Stimulated activated CD4-positive, alpha-beta T cell treated with anti-CD3 and anti-CD28 coated beads, Interleukin-1b, Interleukin-23, amount 100 ng/mL, for 48 hours (primary cell): ENCODE measurements at regions not wholly inside any gene's neighbourhood (a gene's known extent, or its start where the extent isn't known, plus 50 kb on each side); places are given as distances from the start of the nearest gene placed in this dataset.

ENCODE experiments used
- DNase-seq: peaks from one replicate; pipeline ENCODE4 v3.0.0-alpha.2; 2020

DNA sequence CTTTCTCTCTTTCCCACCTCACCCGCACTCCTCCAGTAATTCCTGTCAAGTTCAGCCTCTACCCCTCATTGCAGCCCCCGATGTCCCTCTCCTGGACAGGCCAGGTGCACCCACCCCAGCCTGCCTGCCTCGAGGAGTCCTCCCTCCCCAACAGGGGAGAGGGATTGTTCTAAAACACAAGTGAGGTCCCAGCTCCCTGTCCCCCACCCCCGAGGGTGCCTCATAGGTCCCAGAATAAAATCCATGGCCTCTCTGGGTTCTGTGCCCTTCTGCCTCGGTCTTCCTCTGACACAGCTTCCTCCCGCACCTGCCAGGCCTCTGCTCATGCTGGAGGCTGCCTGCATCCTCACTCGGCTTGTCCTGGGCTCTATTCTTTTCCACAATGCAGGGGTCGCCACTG, 720.1 kb downstream of the BRD1 start:
- no peak for DNase-seq

DNA sequence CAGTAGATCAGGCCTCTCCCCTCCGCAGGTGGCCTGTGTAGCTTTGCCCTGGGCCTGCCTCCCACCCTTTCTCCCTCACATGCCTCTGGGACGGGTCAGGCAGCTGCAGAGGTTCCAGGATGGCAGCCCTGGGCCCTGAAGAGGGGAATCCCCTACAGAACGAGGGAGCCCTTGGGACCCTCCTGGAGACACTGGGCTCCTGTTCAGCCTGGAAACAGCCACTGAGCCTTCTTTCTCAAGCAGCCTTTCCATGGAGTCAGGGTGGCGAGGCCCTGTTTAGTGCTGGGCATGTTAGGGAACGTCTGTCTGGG, 720.9 kb downstream of the BRD1 start:
- DNase-seq: no peak

DNA sequence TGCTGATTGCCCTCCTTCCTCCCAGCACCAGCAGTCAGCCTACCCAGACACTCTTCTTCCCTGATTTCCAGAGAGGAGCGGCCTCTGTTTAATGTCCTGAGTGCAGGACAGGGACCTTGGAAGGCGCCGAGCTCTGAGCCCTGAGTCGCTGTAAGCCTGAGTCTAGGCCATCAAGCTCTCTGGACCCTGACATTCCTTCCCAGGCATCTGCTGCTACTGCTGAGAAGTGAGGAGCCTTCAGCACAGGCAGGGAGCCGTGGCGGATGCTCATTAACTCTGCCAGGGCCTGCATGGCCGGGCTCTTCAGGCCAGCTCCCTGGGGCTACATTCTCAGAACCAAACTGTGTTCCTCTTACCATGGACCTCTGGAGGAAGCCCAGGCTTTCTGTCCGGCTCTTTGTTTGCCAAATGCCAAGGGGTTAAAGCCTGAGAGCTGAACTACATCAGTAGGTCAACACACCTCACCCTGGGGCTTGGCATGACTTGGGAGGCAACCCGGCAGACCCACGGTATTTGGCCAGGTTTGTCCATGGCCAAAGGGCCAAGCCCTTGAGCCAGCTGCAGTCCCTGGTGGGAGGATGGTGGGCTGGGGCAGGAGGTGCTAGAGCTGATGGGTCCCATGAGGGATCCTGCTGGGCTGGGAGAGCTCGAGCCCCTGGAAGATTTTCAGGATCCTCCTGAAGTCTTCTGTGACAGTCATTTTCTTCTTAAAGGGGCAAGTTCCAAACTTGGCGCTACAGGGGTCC, 721.4 kb downstream of the BRD1 start:
- no peak for DNase-seq

DNA sequence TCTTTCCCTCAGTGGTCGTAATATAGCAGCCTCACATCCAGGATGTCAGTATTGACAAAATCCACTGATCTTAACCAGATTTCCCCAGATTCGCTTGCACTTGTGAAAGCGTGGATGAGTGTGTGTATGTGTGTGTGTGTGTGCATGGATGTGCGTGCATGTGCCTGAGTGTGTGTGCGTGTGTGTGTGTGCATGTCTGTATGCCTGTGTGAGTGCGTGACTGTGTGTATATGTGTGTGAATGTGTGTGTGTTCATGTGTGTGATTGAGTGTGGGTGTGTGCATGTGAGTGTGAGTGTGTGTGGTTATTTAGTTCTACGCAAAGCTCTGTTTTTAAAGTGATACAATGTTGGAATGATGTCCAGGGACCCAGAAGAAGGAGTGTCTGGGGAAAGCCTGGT, 723.2 kb downstream of the BRD1 start:
- DNase-seq: no peak

DNA sequence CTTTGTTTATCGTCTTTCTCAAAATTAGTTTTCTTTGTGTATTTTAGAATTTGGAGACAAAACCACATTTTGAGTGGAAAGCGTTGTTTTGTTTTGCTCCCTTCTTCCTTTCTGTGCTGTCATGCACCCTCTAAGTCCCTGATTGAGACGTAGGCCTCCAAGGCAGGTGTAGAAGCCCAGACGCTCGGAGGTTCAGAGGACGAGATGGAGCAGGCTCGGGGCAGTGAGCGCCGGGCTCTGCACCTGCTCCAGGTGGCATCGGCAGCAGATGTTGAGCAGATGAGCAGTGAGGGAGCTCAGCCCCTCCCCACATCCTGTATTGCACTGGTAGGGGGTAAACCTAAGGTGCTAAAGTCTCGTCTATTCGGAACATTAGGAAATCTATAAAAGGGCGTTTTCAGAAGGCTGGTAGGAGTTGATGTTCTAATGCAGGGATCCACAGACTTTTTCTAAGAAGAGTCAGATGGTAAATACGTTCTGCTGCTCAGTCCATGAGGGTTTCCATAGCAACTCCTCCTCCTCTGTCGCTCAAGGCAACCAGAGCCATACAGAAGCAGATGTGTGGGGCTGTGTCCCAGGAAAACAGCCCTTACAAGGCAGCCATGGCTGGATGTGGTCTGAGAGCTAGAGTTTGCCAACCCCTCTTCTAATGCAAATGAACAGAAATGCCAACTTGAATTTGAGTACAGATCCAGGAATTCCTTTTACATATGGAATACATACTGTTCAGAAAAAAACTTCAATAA, 724.2 kb downstream of the BRD1 start:
- no peak for DNase-seq

DNA sequence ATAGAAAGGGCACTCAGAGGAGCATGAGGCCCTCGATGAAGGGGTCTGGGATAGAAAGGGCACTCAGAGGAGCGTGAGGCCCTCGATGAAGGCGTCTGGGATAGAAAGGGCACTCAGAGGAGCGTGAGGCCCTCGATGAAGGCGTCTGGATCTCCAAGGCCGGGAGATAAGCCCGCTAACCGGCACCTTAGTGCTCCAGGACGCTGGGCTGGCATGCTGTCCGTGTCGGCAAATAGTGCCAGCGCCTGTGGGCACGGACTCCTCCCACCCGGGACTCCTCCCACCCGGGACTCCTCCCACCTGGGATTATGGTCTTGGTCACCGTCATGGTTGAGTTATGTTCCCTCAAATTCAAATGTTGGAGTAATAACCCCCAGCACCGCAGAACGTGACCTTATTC, 725.3 kb downstream of the BRD1 start:
- no peak for DNase-seq

DNA sequence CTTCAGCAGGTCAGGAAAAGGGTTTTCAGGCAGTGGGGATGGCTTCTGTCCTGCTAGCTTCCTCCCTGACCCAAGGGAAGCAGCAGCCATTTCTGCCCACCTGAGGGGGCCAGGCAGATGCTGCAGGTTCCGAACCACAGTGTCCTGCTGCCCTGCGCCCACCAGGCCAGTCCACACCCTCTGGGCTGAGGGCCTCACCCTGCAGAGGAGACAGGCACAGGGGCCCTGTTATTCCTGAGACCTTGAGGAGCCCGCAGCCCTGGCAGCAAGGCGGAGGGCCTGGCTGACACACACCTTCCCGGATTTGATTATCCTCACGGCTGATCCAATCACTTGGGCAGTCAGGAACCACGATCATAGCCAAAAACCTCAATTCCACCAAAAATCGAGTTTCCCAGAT, 725.8 kb downstream of the BRD1 start:
- DNase-seq: no peak

DNA sequence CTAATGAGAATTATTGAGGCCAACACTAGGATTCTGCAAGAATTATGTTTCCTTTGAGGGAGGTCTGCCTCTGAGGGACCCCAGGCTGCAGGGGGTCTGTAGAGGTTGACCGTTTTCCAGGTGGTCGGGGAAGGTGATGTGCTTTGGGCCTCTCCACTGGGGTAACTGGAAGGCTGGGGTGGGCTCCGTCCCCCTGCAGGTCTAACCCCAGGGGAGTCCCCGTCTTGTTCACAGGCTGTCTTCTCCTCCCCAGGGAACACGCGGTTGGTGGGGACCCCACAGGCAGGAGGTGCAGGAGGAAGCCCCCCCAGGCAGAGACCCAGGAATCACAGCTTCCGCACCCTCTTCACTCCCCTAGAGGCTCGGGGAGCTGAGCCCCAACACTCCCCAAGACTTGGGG, 726.4 kb downstream of the BRD1 start:
- DNase-seq: no peak

DNA sequence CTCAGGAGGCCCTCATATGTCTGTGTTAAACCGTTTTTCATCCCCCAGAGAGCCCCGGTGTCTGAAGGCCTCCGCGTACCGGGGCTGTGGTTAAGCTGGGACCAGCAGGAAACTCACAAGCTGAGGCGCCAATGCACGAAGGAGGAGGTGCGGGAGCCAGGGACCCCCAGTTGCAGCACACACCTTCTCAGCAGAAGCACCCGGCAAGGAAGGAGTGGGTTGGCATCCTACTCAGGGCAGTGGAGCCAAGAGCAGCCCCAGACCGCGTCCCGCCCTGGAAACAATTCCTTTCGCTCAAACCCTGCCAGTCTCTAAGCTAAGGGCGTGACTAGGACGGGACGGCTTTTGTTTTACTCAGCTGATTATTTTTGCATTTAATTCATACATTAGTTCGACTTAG, 726.9 kb downstream of the BRD1 start:
- no peak for DNase-seq

DNA sequence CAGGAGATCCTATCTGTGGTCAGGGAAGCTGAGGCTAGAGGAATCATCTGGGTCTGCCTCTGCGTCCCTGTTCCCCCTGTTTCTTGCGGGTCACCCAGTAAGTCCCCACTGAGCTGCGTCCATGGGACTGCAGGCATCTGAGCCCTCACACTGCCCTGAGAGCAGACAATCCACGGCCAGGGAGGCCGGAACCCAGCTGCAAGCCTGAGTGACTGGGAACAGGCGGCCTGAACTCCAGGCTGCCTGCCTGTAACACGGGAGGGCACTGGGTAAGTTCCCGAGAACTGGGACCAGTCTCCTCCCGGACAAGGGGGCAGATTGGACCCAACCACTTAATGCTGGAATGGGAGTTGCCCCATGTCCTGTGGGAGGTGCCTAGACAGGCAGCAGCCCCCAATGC, 727.4 kb downstream of the BRD1 start:
- DNase-seq: no peak

DNA sequence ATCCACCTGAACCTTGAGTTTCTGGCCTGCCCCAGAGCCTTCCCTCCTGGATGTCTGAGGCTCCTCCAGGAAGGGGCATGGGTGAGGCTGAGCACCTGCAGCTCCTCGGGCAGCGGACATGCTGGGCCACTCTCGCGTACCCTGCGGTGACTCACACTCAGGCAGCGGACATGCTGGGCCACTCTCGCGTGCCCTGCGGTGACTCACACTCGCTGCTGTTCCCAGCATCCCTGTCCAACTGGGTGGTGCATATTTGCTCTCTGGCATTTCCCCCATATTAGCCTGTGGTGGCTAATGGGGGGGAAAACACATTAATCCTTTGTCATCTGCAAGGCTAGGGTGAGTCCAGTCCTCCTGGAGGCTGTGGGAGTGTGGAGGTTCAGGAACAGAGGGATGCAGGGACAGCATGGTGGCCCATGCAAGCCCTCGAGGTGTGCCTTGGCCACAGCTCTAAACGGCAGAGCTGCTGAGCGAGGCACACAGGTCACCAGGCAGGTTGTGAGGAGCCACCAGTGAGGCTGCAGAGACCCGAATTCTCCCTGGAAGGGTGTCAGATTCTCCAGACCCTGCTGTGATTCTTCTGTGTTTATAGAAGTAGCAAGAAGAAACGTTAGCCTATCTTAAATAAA, 728.1 kb downstream of the BRD1 start:
- DNase-seq: no peak

DNA sequence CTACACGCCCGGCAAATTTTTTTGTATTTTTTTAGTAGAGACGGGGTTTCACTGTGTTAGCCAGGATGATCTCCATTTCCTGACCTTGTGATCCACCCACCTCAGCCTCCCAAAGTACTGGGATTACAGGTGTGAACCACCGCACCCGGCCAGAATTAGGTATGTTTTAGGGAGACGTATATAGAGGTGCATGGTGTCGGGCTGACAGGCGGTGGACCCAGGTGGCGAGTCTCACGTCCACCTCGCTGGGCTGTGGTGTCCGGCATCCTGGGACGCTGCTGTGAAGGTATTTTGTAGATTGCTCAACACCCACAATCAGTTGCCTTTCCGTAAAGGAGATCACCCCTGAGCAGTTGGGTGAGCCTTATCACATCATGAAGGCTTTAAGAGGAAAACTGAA, 728.6 kb downstream of the BRD1 start:
- DNase-seq: no peak

DNA sequence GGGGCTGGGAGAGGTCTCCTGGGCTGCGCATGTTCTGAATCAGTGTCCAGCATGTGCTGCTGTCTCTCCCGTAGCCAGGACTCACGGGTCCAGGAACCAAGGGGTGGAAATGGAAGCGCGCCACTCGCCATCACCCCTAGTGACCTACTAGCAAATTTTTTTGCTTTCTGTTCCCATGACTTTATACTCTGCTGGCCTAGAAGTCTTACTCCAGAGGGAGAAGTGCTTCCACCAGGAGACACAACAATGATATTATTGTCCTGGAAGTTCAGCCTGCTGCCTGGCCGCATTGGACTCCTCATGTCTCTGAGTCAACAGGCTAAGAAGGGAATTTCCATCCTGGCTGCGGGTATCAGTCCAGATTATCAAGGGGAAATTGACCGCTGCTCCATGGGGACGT, 729.7 kb downstream of the BRD1 start:
- no peak for DNase-seq

DNA sequence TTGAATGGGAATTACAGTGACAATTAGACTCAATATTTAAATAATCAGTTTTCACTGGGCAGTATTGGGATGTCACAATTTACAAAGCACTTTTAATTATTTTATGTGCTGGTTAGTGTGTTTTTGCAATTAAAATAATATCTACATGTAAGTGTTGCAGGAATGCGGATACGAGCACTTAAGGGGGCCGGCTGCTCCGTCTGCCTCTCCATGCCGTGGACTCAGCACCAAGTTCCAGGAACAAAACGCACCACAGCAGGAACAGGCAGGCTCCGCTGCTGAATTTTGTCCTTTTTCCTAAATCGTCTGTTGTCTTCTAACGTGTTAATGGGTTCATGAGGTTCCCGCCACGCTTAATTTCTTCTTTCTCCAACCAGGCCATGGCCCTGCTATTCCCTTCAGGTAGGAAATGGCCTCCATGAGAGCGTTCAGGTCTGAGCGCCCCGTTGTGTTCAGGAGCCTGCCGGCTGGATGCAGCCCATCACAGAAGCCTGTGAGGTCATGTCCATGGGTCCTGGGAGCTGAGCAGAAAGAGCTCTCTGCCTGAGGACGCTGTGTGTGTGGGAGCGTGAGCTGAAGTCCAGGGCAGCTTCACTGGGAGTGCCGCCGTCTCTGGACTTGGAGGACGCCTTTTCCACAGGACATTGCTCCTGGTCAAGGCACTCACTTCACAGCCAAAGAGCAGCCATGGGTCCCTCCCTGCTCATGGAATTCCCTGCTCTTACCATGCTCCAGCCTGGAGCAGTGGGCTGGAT, 730.3 kb downstream of the BRD1 start:
- no peak for DNase-seq

DNA sequence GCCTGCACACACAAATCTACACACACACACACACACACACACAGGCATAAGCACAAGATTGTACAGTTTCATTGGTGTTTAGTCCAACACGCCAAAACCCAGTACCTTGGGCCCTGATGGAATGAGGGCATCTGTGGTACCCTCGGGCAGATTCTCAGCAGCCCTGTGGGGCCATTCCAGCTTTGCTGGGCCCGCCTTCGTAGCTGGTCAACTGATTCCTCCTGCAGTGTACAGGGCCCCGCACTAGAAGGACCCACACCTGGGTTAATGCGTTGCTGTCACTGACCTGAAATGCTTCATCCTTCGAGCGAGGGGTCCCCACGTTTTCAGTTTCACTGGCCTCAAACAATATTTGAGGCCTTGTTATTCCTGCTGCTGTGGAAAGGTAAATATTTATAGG, 731.2 kb downstream of the BRD1 start:
- no peak for DNase-seq

DNA sequence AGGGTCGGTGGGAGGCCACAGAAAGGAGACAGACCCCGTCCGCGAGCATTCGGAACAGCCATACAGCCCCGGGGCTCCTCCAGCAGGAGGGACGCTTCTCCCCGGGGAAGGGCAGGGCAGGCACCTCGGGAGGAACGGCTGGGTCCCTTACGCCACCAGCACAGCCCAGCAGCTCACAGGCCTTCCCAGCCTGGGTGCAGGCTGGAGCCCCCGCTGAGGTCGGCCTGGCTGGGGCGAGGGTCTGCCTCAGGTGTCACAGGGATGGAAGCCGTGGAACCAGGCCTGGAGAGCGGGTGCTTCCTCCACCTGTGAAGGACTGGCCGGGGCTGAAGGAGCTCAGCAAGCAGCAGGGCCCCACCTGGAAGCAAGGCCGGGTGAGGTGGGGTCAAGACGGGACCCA, 732.3 kb downstream of the BRD1 start:
- no peak for DNase-seq

DNA sequence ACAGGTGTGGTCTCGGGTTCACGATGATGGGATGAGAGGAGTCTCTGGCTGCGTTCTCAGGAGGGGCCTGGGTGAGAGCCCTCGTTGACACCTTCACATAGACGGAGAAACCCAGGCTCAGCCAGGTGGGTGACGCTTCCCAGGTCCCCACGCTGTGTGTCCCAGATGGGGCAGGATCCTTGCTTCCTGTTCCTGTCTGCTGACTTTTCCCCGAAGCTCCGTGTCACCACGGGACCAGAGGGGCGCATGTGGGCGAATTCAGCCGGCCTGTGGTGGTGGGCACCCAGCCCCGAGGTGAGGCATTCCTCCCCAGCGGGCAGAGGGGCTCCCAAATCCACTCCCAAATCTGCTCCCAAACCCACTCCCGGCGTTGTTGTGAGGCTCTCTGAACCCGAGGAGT, 732.8 kb downstream of the BRD1 start:
- DNase-seq: no peak

DNA sequence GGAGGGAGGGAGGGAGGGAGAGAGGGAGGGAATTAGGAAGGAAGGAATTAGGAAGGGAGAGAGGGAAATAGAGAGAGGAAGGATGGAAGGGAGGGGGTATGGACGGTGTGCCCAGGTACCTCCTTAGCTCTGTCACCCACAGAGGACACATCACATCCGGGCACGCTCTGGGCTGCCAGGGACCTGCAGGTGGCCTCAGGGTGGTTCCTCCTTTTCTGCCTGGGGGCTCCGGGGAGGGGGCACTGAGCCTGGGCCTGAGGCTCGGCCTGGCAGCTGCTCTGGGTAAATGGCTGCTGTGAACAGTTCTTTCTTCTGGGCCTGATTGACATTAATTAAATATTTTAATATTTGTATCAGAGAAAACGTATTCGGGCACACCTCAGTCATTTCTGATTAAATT, 733.5 kb downstream of the BRD1 start:
- DNase-seq: no peak

DNA sequence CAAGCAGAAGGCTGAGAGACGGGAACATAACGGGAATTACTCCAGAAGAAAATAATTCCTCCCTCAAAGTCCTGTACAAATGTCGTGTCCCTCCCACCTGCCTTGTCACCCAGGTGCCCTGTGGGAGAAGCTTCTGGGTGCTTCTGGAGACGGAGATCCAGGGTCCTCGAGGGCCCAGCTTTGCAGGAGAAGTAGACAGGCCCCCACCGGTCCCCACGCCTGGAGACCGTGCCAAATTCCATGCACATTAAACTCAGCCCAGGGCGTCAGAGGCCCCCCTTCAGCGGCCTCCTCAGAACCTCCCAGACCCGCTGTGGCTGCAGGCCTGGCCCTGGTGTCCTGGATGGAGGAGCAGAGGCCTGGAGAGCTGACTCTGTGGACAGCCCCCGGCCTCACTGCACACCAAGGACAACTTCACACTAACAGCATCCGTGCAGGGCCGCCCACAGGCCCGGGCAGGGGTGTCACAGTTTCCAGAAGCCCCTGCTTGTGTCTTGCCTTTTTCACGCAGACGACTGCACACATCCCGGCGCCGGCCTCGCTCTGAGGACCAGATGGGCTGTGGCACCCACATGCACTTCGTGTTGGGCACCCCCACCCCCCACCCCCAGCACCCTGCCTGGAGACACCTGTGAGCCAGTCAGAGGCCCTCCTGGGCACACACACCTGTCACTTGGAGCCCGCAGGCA, 734.3 kb downstream of the BRD1 start:
- DNase-seq: no peak

DNA sequence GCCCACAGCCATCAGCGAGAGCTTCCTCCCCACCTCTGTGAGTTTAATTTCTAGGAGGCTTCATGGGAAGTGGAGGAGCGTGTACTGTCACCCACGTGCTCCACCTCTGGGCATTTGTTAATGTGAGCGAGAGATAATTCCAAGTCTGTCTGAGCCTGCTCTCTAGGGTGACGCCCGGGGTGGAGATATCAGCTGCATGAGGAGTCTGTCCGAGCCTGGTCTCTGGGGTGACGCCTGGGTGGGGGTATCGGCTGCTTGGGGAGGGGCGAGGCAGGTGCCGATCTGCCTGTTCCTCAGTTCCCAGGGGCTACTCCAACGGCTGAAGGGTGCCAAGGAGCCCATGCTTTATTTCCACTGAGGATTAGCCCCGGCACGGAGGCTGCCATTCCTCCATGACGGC, 735.0 kb downstream of the BRD1 start:
- DNase-seq: no peak

DNA sequence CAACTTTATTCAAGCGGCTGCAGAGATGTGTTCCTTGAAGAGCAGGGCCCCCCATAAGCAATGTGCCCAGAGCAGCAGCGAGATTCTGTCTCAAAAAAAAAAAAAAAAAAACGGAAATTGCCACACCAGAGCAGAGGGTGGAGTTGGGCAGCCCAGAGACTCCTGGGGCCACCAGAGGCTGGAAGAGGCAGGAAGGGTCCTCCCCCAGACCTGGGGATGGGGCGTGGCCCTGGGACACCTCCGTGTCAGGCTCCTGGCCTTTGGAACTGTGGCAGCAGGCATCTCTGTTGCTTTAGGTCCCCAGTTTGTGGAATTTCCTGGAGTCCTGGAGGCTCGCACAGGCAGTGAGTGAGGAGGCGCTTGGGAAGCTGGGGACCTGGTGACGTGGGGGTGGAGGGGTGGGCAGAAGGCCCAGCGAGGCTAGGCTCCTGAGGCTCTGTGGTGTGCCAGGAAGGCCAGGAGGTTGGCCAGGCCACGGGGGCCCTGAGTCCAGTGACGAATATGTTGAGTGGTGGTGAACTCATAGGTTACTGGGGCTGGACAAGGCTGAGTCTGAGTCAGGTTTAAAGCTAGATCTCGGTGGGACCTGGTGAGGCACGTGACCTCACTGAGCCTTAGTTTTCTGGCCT, 735.6 kb downstream of the BRD1 start:
- no peak for DNase-seq

DNA sequence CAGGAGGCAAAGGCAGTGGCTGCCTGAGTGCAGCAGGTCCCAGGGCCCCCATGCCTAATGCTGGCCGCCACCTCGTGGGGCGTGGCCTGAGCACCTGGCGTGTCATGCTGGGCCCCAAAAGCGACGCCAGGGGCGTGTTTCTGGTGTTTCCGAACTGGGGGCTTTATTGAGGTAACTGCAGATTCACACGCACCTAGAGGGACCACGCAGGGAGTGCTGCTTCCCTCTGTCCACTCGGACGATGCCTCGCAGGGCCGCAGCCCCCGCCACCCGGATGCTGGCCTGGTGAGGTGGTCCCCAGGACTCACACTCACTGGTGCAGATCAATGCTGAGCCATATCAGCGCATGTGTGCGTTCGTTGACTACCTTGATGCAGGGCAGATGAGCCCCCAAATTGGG, 736.2 kb downstream of the BRD1 start:
- no peak for DNase-seq

DNA sequence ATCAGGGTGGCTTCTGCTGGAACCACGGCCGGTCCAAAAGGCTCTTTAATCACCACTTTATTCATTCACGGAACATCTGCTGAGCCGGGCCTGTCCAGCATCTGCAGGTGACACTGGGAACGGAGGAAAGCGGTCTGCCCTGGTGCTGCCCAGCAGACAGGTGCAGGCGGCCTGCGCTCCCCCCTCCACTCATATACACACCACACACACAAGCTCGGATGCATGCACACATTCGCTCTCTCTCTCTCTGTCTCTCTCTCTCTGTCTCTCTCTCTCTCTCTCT, 736.9 kb downstream of the BRD1 start:
- DNase-seq: no peak
